ENCODE measurements at regions not wholly inside any gene's neighbourhood (a gene's known extent, or its start where the extent isn't known, plus 50 kb on each side); places are given as distances from the start of the nearest gene placed in this dataset.

GRCh38 chr7:17021205-17021604 lies 139.4 kb upstream of the AGR3 start:
- TF ChIP-seq RAD21 (IDR thresholded peaks at IDR 0.05; ENCODE audit: low read depth) (no peak), MAX (IDR thresholded peaks at IDR 0.05) (no peak), YY1 (IDR thresholded peaks at IDR 0.05; ENCODE audit: low read depth) (no peak), TAF1 (IDR thresholded peaks at IDR 0.05; ENCODE audit: low read depth) (no peak), CEBPB (IDR thresholded peaks at IDR 0.05) (no peak), TCF12 (IDR thresholded peaks at IDR 0.05; ENCODE audit: low read depth) (no peak)

Measured in Ishikawa (cell line).